BLaER1 treated with 17β-estradiol and CSF1 and Interleukin-3, amounts not matched to agents 10 nM and 100 nM (cell line): ENCODE measurements at regions not wholly inside any gene's neighbourhood (a gene's known extent, or its start where the extent isn't known, plus 50 kb on each side); places are given as distances from the start of the nearest gene placed in this dataset.
"Not testable (repeated sequence)": the region's sequence is repeated elsewhere in the genome, so short reads cannot be mapped to it uniquely, and the experiment has no call there.

ENCODE experiments used
- H3K27ac ChIP-seq, 11 experiments: shearing (Covaris generic); formaldehyde crosslinking; 2 replicates each; pipeline ENCODE4 v1.8.1; 2022
- H3K27me3 ChIP-seq, 11 experiments: shearing (Covaris generic); formaldehyde crosslinking; 2 replicates each; pipeline ENCODE4 v1.8.1; 2022
- H3K36me3 ChIP-seq, 11 experiments: shearing (Covaris generic); formaldehyde crosslinking; 2 replicates each; pipeline ENCODE4 v1.8.1; 2022
- H3K4me1 ChIP-seq, 10 experiments: shearing (Covaris generic); formaldehyde crosslinking; 2 replicates each; pipeline ENCODE4 v1.8.1; 2022
- H3K4me2 ChIP-seq, 11 experiments: shearing (Covaris generic); formaldehyde crosslinking; 2 replicates each; pipeline ENCODE4 v1.8.1; 2022
- H3K4me3 ChIP-seq, 10 experiments: shearing (Covaris generic); formaldehyde crosslinking; 2 replicates each; pipeline ENCODE4 v1.8.1; 2022
- H3K9ac ChIP-seq, 11 experiments: shearing (Covaris generic); formaldehyde crosslinking; 2 replicates each; pipeline ENCODE4 v1.8.1; 2022
- H3K9me3 ChIP-seq, 11 experiments: shearing (Covaris generic); formaldehyde crosslinking; replicated peaks in 1 of 11; 2 replicates each; pipeline ENCODE4 v1.8.1; 2022
- H4K20me1 ChIP-seq, 11 experiments: shearing (Covaris generic); formaldehyde crosslinking; 2 replicates each; pipeline ENCODE4 v1.8.1; 2022
- Cebpa-rat ChIP-seq, 11 experiments: shearing (Covaris generic); IDR thresholded peaks; 2 replicates each; pipeline ENCODE4 v1.8.1; 2022

DNA sequence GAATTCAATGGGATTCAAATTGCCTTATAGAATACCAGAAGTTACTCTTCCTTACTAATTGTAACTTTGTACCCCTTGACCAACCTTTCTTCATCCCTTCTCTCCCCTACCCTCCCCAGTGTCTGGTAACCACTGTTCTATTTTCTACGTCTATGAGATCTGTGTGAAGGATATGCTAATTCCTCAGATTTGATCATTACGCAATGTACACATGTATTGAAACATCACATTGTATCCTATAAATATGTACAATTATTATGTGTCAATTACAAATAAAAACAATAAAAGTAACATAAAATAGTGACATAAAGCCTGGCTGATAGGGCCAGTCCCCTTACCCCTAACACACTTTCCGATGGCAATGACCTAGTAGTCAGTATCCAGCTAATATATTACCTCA is 95.1 kb upstream of the GRIA3 start:
- Histone ChIP-seq H3K4me2 (no peak overlapping the region), H4K20me1 (no peaks in the 10 kb centered on the region; a peak in 1 of 22 replicates), H3K9ac (no peak overlapping the region), H3K9me3 (peaks cover 0 to 3% (median 0%) of the 10 kb centered on the region in 11 experiments; a peak in 1 of 22 replicates), H3K36me3 (no peaks in the 10 kb centered on the region), H3K27ac (no peak overlapping the region), H3K4me1 (no peaks in the 10 kb centered on the region), H3K27me3 (peaks cover 48 to 100% (median 98%) of the 10 kb centered on the region in 11 experiments; a peak in 21 of 22 replicates), H3K4me3 (no peak overlapping the region)
- peak in 3 of 11 experiments; percentile 24 to 33 (median 27); a peak in 3 of 22 replicates for TF ChIP-seq Cebpa-rat (IDR thresholded peaks at IDR 0.05)

DNA sequence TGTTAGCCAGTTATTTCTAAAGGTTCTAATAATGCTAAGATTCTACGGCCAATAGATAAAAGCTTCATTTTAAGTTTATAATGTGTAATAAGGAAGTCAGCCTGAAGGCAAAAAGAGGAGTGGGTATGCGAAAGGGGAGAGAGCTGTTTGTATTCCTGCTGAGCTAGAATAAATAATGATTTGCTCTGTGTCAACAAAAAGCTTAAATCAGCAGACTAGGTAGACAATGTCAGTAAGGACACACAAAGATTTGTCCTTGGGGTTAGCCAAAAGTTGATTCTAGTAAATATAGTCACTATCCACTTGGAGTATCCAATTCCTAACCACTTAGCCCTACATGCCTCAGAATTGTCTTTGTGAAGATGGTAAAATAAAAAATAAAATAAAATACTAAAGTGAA is 90.3 kb upstream of the GRIA3 start:
- no peak overlapping the region for H3K9ac ChIP-seq
- H3K27me3 ChIP-seq = peaks cover 28 to 100% (median 96%) of the 10 kb centered on the region in 11 experiments; a peak in 21 of 22 replicates
- no peak overlapping the region for H3K4me3 ChIP-seq
- H4K20me1 ChIP-seq = no peaks in the 10 kb centered on the region; a peak in 1 of 22 replicates
- no peak overlapping the region for H3K4me2 ChIP-seq
- H3K9me3 ChIP-seq = peaks cover 0 to 15% (median 5%) of the 10 kb centered on the region in 11 experiments; a peak in 6 of 22 replicates
- no peak overlapping the region for H3K27ac ChIP-seq
- TF ChIP-seq Cebpa-rat (IDR thresholded peaks at IDR 0.05) = no peak
- H3K36me3 ChIP-seq = no peaks in the 10 kb centered on the region
- H3K4me1 ChIP-seq = no peaks in the 10 kb centered on the region

- Histone ChIP-seq H3K27me3 (peaks cover 87 to 100% (median 99%) of the 10 kb centered on the region in 11 experiments), H3K4me3 (no peak overlapping the region), H3K27ac (no peak overlapping the region), H3K4me2 (no peak overlapping the region), H3K4me1 (no peaks in the 10 kb centered on the region), H3K36me3 (no peaks in the 10 kb centered on the region), H3K9me3 (peaks cover 0 to 4% (median 0%) of the 10 kb centered on the region in 11 experiments; a peak in 1 of 22 replicates), H4K20me1 (no peaks in the 10 kb centered on the region; a peak in 1 of 22 replicates), H3K9ac (no peak overlapping the region)
- TF ChIP-seq Cebpa-rat (IDR thresholded peaks at IDR 0.05) = 0 out of 22 replicates have a peak, but pooled peaks of 2 of the 11 experiments have one; percentile 19 to 27
Observed at GRCh38 chrX:123108513-123109427, 75.3 kb upstream of the GRIA3 start.

DNA sequence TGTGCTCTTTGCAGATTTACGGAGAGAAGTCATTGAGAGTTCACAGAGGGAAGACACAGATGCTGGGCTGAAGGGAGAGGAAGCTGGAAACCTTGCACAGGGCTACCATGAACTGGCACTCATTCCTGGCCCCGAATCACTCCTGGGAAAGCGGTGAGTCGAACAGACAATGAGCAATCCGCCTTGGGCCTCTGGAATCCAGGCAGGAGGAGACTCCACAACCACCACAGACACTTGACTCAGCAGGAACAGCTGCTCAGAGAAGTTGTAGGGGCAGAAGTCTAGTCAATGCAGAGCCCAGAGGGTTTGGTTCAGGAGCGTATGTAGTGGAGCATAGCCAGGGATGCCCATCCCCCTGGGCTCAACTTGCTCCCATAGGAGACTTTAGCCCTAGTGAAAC is 62.8 kb upstream of the GRIA3 start:
- H4K20me1 ChIP-seq = no peaks in the 10 kb centered on the region; a peak in 1 of 22 replicates
- peaks cover 71 to 97% (median 94%) of the 10 kb centered on the region in 11 experiments for H3K27me3 ChIP-seq
- TF ChIP-seq Cebpa-rat (IDR thresholded peaks at IDR 0.05) = no peak
- no peaks in the 10 kb centered on the region for H3K36me3 ChIP-seq
- 0 out of 22 replicates have a peak, but pooled peaks cover 0 to 5% (median 0%) of the 10 kb centered on the region in 11 experiments for H3K9me3 ChIP-seq
- no peak overlapping the region for H3K4me2 ChIP-seq
- no peaks in the 10 kb centered on the region for H3K4me1 ChIP-seq
- H3K27ac ChIP-seq = no peak overlapping the region
- H3K9ac ChIP-seq = no peak overlapping the region
- H3K4me3 ChIP-seq = no peak overlapping the region

DNA sequence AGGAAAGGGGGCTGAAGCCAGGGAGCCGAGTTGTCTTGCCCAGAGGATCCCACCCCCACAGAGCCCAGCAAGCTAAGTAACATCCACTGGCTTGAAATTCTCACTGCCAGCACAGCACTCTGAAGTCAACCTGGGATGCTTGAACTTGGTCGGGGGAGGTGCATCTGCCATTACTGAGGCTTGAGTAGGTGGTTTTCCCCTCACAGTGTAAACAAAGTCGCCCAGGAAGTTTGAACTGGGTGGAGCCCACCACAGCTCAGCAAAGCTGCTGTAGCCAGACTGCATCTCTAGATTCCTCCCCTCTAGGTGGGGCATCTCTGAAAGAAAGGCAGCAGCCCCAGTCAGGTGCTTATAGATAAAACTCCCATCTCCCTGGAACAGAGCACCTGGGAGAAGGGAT is 54.3 kb upstream of the GRIA3 start:
- H3K4me2 ChIP-seq, H3K4me3 ChIP-seq, H4K20me1 ChIP-seq, H3K9ac ChIP-seq, H3K36me3 ChIP-seq, H3K4me1 ChIP-seq, H3K27ac ChIP-seq: not testable (repeated sequence)
- Histone ChIP-seq H3K9me3 (peaks cover 0 to 18% (median 0%) of the 10 kb centered on the region in 11 experiments; a peak in 2 of 22 replicates), H3K27me3 (peaks cover 66 to 94% (median 87%) of the 10 kb centered on the region in 11 experiments)
